ENCODE measurements at regions not wholly inside any gene's neighbourhood (a gene's known extent, or its start where the extent isn't known, plus 50 kb on each side); places are given as distances from the start of the nearest gene placed in this dataset.

DNA sequence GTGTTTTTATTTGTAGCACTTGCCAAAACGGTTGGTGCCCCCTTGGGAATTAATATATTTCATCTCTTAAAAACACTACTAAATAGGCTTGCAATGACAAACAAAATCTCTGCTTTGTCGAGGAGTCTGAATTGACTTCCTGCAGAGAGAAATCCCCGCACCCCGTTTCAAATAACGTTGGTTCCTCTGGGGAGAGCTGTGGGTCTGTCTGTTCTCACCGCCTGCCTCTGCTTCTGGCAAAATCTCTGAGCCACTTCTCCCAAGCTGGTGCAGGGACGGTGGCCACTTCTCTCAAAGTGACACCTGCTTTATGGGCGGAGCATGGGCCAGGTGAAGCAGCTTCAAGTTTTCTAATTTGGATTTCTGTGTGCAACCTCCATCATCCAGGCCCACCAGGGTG is 186.3 kb upstream of the ADARB2 start:
- Histone ChIP-seq H4K20me1 (ENCODE audit: low read depth, low read length) (no peaks in the 10 kb centered on the region), H3K36me3 (ENCODE audit: low read length) (no peaks in the 10 kb centered on the region), H3F3A (ENCODE audit: insufficient read depth) (no peaks in the 10 kb centered on the region), H3K27ac (ENCODE audit: low read depth, low read length) (no peak overlapping the region), H3K4me2 (ENCODE audit: low read depth, low read length, poor library complexity, severe bottlenecking) (no peak overlapping the region), H3K4me3 (ENCODE audit: insufficient read depth, low read length, poor library complexity, severe bottlenecking) (no peak overlapping the region), H2AFZ (ENCODE audit: low read depth, low read length, severe bottlenecking) (no peak overlapping the region), H3K9me3 (ENCODE audit: insufficient read depth, low read length) (no peaks in the 10 kb centered on the region), H3K9ac (ENCODE audit: low read length) (no peak overlapping the region), H3K79me2 (ENCODE audit: insufficient read depth, low read length) (no peaks in the 10 kb centered on the region), H3K9me2 (replicated peaks; ENCODE audit: insufficient read depth, low read length) (no peaks in the 10 kb centered on the region), H3K27me3 (ENCODE audit: low read length) (no peaks in the 10 kb centered on the region)
- no peak for TF ChIP-seq CTCF (IDR thresholded peaks at IDR 0.05; ENCODE audit: insufficient read depth, low read length, poor library complexity, severe bottlenecking)
- no peak for TF ChIP-seq EZH2phosphoT487 (conservative IDR thresholded peaks at IDR 0.05; ENCODE audit: low read length)

DNA sequence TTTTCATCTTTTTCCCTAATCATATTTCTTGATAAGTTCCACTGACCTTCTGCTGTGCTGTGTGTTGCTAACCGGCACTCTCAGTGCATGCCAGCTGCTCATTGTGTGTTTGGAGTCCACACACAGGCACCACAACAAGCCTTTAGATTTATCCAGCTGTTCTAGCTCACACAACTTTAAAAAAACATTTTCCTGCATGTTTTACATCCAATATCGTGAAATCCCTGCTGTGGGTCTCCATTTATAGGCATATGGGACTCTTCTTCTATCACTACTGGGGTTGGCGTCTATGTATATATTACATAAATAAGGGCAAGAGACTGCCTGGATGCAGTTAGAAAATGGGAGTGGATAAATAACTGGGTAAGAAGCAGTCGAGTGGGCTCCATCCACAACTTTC is 183.6 kb upstream of the ADARB2 start:
- Histone ChIP-seq H4K20me1 (ENCODE audit: low read depth, low read length) (no peaks in the 10 kb centered on the region), H3K4me2 (ENCODE audit: low read depth, low read length, poor library complexity, severe bottlenecking) (no peak overlapping the region), H2AFZ (ENCODE audit: low read depth, low read length, severe bottlenecking) (no peak overlapping the region), H3K79me2 (ENCODE audit: insufficient read depth, low read length) (no peaks in the 10 kb centered on the region), H3K9ac (ENCODE audit: low read length) (no peak overlapping the region), H3K36me3 (ENCODE audit: low read length) (no peaks in the 10 kb centered on the region), H3K4me3 (ENCODE audit: insufficient read depth, low read length, poor library complexity, severe bottlenecking) (no peak overlapping the region), H3K9me2 (replicated peaks; ENCODE audit: insufficient read depth, low read length) (no peaks in the 10 kb centered on the region), H3K27me3 (ENCODE audit: low read length) (no peaks in the 10 kb centered on the region), H3F3A (ENCODE audit: insufficient read depth) (no peaks in the 10 kb centered on the region), H3K27ac (ENCODE audit: low read depth, low read length) (no peak overlapping the region), H3K9me3 (ENCODE audit: insufficient read depth, low read length) (no peaks in the 10 kb centered on the region)
- TF ChIP-seq CTCF (IDR thresholded peaks at IDR 0.05; ENCODE audit: insufficient read depth, low read length, poor library complexity, severe bottlenecking) (no peak), EZH2phosphoT487 (conservative IDR thresholded peaks at IDR 0.05; ENCODE audit: low read length) (no peak)

DNA sequence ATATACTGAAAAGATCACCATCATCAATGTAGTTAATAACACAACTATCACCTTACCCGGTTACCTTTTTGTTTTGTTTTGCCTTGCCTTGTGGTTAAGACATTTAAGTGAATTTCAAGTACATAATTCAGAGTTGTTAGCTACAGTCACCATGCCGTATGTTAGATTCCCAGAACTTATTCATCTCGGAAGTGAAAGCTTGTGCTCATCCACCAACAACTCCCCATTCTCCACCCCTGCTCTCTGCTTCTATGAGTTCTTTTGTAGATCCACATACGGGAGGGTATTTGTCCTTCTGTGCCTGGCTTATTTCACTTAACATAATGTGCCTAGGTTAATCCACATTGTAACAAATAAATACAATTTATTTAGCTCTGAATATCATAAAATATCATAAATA is 182.8 kb upstream of the ADARB2 start:
- Histone ChIP-seq H3K79me2 (ENCODE audit: insufficient read depth, low read length) (no peaks in the 10 kb centered on the region), H3K9me2 (replicated peaks; ENCODE audit: insufficient read depth, low read length) (no peaks in the 10 kb centered on the region), H3K4me3 (ENCODE audit: insufficient read depth, low read length, poor library complexity, severe bottlenecking) (no peak overlapping the region), H3K9me3 (ENCODE audit: insufficient read depth, low read length) (no peaks in the 10 kb centered on the region), H3K9ac (ENCODE audit: low read length) (no peak overlapping the region), H4K20me1 (ENCODE audit: low read depth, low read length) (no peaks in the 10 kb centered on the region), H3K36me3 (ENCODE audit: low read length) (no peaks in the 10 kb centered on the region), H3K27me3 (ENCODE audit: low read length) (no peaks in the 10 kb centered on the region), H3F3A (ENCODE audit: insufficient read depth) (no peaks in the 10 kb centered on the region), H3K27ac (ENCODE audit: low read depth, low read length) (no peak overlapping the region), H2AFZ (ENCODE audit: low read depth, low read length, severe bottlenecking) (no peak overlapping the region), H3K4me2 (ENCODE audit: low read depth, low read length, poor library complexity, severe bottlenecking) (no peak overlapping the region)
- TF ChIP-seq CTCF (IDR thresholded peaks at IDR 0.05; ENCODE audit: insufficient read depth, low read length, poor library complexity, severe bottlenecking) = no peak
- TF ChIP-seq EZH2phosphoT487 (conservative IDR thresholded peaks at IDR 0.05; ENCODE audit: low read length) = no peak

GRCh38 chr10:1911771-1912170 is 174.4 kb upstream of the ADARB2 start:
- Histone ChIP-seq H3K4me3 (ENCODE audit: insufficient read depth, low read length, poor library complexity, severe bottlenecking) (no peak overlapping the region), H3K9me2 (replicated peaks; ENCODE audit: insufficient read depth, low read length) (no peaks in the 10 kb centered on the region), H3K27ac (ENCODE audit: low read depth, low read length) (no peak overlapping the region), H3K27me3 (ENCODE audit: low read length) (no peaks in the 10 kb centered on the region), H3K9me3 (ENCODE audit: insufficient read depth, low read length) (no peaks in the 10 kb centered on the region), H3F3A (ENCODE audit: insufficient read depth) (no peaks in the 10 kb centered on the region), H4K20me1 (ENCODE audit: low read depth, low read length) (no peaks in the 10 kb centered on the region), H3K4me2 (ENCODE audit: low read depth, low read length, poor library complexity, severe bottlenecking) (no peak overlapping the region), H3K79me2 (ENCODE audit: insufficient read depth, low read length) (no peaks in the 10 kb centered on the region), H3K36me3 (ENCODE audit: low read length) (no peaks in the 10 kb centered on the region), H2AFZ (ENCODE audit: low read depth, low read length, severe bottlenecking) (no peak overlapping the region), H3K9ac (ENCODE audit: low read length) (no peak overlapping the region)
- TF ChIP-seq EZH2phosphoT487 (conservative IDR thresholded peaks at IDR 0.05; ENCODE audit: low read length) = no peak
- no peak for TF ChIP-seq CTCF (IDR thresholded peaks at IDR 0.05; ENCODE audit: insufficient read depth, low read length, poor library complexity, severe bottlenecking)

All from SU-DHL-6 (cell line).